ENCODE measurements at regions not wholly inside any gene's neighbourhood (a gene's known extent, or its start where the extent isn't known, plus 50 kb on each side); places are given as distances from the start of the nearest gene placed in this dataset.

GRCh38 chr16:73237601-73238000 lies 189.7 kb upstream of the ZFHX3 start:
- Histone ChIP-seq H3K4me3 (ENCODE audit: low read depth in 2 of 2, low read length in 2 of 2) (no peak overlapping the region), H3K4me1 (ENCODE audit: control insufficient read depth, insufficient read depth, low read length) (no peaks in the 10 kb centered on the region), H3K36me3 (ENCODE audit: control insufficient read depth, insufficient read depth, low read length) (no peaks in the 10 kb centered on the region), H3K9me3 (ENCODE audit: control insufficient read depth, insufficient read depth, low read depth, low read length) (no peaks in the 10 kb centered on the region), H3K27me3 (ENCODE audit: control insufficient read depth, insufficient read depth, low read length) (peaks cover 8% of the 10 kb centered on the region), H3K27ac (ENCODE audit: low read length) (no peak overlapping the region)
- no TSS peak for BruUV-seq (replicated peaks)
- in situ Hi-C loops (cut with HindIII; ENCODE audit: low pct_unique_long_range_greater_than_20kb, low sequenced_read_pairs): no loop called here
- TF ChIP-seq REST (IDR thresholded peaks at IDR 0.05; ENCODE audit: insufficient read depth in 1 of 2, low read depth in 2 of 2, low read length in 1 of 2): no peak
- no peak for TF ChIP-seq TCF7L2 (IDR thresholded peaks at IDR 0.05; ENCODE audit: low read depth, low read length)
- no peak for TF ChIP-seq POLR2AphosphoS5 (IDR thresholded peaks at IDR 0.05; ENCODE audit: low read depth, low read length)
- TF ChIP-seq, protein P1, sequence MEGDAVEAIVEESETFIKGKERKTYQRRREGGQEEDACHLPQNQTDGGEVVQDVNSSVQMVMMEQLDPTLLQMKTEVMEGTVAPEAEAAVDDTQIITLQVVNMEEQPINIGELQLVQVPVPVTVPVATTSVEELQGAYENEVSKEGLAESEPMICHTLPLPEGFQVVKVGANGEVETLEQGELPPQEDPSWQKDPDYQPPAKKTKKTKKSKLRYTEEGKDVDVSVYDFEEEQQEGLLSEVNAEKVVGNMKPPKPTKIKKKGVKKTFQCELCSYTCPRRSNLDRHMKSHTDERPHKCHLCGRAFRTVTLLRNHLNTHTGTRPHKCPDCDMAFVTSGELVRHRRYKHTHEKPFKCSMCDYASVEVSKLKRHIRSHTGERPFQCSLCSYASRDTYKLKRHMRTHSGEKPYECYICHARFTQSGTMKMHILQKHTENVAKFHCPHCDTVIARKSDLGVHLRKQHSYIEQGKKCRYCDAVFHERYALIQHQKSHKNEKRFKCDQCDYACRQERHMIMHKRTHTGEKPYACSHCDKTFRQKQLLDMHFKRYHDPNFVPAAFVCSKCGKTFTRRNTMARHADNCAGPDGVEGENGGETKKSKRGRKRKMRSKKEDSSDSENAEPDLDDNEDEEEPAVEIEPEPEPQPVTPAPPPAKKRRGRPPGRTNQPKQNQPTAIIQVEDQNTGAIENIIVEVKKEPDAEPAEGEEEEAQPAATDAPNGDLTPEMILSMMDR (IDR thresholded peaks at IDR 0.05): no peak
- no peak for TF ChIP-seq SIN3A (IDR thresholded peaks at IDR 0.05; ENCODE audit: borderline replicate concordance, insufficient read depth, low read depth, low read length)
- intact Hi-C loops (cut with micrococcal nuclease; ENCODE audit: unreplicated experiment): no loop called here
- ChIA-PET POLR2A (no interaction called here), CTCF (no interaction called here)
- no peak for DNase-seq (ENCODE audit: low read depth, low spot score)
- no peak for ATAC-seq

DNA sequence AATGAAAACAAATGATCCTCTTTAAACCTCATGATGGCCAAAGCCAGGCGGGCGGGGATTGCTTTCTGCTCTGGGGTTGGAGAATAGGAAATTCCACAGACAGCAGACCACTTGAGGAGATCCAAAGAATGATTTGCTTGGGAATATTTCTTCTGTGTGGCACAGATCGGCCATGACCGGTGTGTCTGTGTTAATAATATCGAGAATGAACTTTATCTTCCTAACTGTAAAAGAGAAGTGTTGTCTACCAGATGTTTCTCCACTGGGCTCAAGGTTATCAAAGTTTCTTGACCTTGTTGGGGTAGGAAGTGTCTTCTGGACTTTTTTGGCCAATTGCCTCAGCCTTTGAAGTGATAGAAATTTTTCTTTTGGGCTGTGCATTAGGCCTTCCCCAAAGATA lies 186.6 kb upstream of the ZFHX3 start:
- ChIA-PET POLR2A (no interaction called here), CTCF (no interaction called here)
- intact Hi-C loops (cut with micrococcal nuclease; ENCODE audit: unreplicated experiment) (no loop called here), in situ Hi-C loops (cut with HindIII; ENCODE audit: low pct_unique_long_range_greater_than_20kb, low sequenced_read_pairs) (no loop called here)
- Histone ChIP-seq H3K27ac (ENCODE audit: low read length) (no peak overlapping the region), H3K4me1 (ENCODE audit: control insufficient read depth, insufficient read depth, low read length) (no peaks in the 10 kb centered on the region), H3K27me3 (ENCODE audit: control insufficient read depth, insufficient read depth, low read length) (peaks cover 15% of the 10 kb centered on the region), H3K9me3 (ENCODE audit: control insufficient read depth, insufficient read depth, low read depth, low read length) (no peaks in the 10 kb centered on the region), H3K4me3 (ENCODE audit: low read depth in 2 of 2, low read length in 2 of 2) (no peak overlapping the region), H3K36me3 (ENCODE audit: control insufficient read depth, insufficient read depth, low read length) (no peaks in the 10 kb centered on the region)
- DNase-seq (ENCODE audit: low read depth, low spot score) (no peak), ATAC-seq (no peak)
- no TSS peak for BruUV-seq (replicated peaks)
- TF ChIP-seq REST (IDR thresholded peaks at IDR 0.05; ENCODE audit: insufficient read depth in 1 of 2, low read depth in 2 of 2, low read length in 1 of 2) (no peak), SIN3A (IDR thresholded peaks at IDR 0.05; ENCODE audit: borderline replicate concordance, insufficient read depth, low read depth, low read length) (no peak), TCF7L2 (IDR thresholded peaks at IDR 0.05; ENCODE audit: low read depth, low read length) (no peak), POLR2AphosphoS5 (IDR thresholded peaks at IDR 0.05; ENCODE audit: low read depth, low read length) (no peak)
- TF ChIP-seq, protein P1 (IDR thresholded peaks at IDR 0.05): no peak

All from Panc1 (cell line).